Activated CD4-positive, alpha-beta memory T cell treated with anti-CD3 and anti-CD28 coated beads for 36 hours (primary cell): ENCODE measurements at regions not wholly inside any gene's neighbourhood (a gene's known extent, or its start where the extent isn't known, plus 50 kb on each side); places are given as distances from the start of the nearest gene placed in this dataset.

Experiments used
- CTCF ChIA-PET: fragments of 350-600 bp; sonication (Branson Sonifier 250); formaldehyde crosslinking; loops from one replicate; lab custom pipeline; 2021; ENCODE audit warnings: antibody characterized with exemption, inconsistent platforms; lab: Charles Lee
- POLR2A ChIA-PET: fragments of 350-600 bp; sonication (Branson Sonifier 250); formaldehyde crosslinking; loops from one replicate; lab custom pipeline; 2021; ENCODE audit warnings: antibody characterized with exemption; lab: Charles Lee
- DNase-seq: peaks from one replicate; pipeline ENCODE4 v3.0.0-alpha.2; 2020
- H3K27ac Mint-ChIP-seq: one replicate; pipeline ENCODE4 v1.8.0; 2021; ENCODE audit warnings: mixed read lengths
- H3K27me3 Mint-ChIP-seq: one replicate; pipeline ENCODE4 v1.8.0; 2021; ENCODE audit warnings: mixed read lengths
- H3K36me3 Mint-ChIP-seq: one replicate; pipeline ENCODE4 v1.8.0; 2021; ENCODE audit warnings: mixed read lengths
- H3K4me1 Mint-ChIP-seq: one replicate; pipeline ENCODE4 v1.8.0; 2021; ENCODE audit warnings: low read depth, mixed read lengths
- H3K4me3 Mint-ChIP-seq: one replicate; pipeline ENCODE4 v1.8.0; 2021; ENCODE audit warnings: mild to moderate bottlenecking, mixed read lengths
- H3K9me3 Mint-ChIP-seq: one replicate; pipeline ENCODE4 v1.8.0; 2021; ENCODE audit warnings: mixed read lengths
- intact Hi-C: fragments of 100-400 bp; cut with micrococcal nuclease; formaldehyde crosslinking; loops from one replicate; pipeline ENCODE4 v1.15.1; 2023

DNA sequence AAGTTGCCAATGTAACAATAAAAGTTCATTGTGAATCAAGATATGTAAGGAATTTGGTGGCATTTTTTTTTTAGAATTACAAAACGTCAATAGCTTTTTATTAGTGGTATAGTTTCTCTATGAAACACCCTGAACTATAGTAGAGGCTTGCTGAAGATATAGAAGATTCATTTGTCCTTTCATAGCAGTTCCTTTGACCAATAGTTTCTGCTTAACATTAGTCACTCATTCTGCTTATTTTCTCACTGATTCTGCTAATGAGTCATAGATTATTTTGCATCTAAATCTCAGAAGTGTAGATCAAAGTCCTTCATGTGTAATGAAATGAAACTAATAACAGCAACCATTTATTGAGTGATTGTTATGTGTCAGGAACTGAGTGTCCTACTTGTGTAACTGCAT is 205.0 kb upstream of the TET2 start:
- ChIA-PET POLR2A (no interaction called here), CTCF (no interaction called here)
- Mint-ChIP-seq H3K27me3 (no peaks in the 10 kb centered on the region), H3K4me3 (no peak overlapping the region), H3K9me3 (no peaks in the 10 kb centered on the region), H3K4me1 (peaks cover 19% of the 10 kb centered on the region), H3K36me3 (no peaks in the 10 kb centered on the region), H3K27ac (no peak overlapping the region)
- intact Hi-C loops, result no loop called here
- DNase-seq, result no peak

DNA sequence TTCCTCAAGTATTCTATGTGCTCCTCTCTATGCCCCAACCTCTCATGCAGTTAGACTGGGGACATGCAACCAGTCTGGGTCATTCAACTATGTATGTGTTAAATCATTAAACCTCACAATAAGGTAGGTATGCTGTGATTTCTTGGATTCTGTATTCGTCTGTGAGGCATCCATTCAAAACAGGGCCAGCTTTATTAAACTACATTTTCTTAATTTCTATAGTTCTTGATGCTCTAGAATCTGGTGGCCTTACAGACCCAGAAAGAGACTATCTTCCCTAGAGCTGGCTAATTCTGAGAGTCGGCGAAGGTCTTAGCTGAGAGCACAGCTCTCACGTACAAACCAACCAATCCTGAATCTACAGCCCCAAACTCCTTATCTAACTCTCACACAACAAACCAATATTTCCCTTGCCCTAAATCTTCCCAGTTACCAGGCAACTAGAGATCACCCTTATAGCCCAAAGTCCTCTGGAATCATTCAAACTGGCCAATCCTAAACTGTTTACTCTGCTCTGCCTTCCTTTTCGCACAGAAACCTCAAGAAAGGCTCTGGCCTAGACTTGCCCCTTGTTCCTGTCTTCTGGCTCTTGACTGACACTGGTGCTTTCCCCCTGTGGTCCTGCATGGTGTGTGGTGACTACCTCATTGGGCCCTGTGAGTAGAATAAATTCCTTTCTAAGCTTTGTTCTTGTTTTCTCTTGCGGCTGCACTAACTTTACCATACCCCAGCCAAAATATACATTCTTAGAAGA is 203.5 kb upstream of the TET2 start:
- CTCF ChIA-PET, result no interaction called here
- H3K9me3 Mint-ChIP-seq, result no peaks in the 10 kb centered on the region
- no peak overlapping the region for H3K4me3 Mint-ChIP-seq

DNA sequence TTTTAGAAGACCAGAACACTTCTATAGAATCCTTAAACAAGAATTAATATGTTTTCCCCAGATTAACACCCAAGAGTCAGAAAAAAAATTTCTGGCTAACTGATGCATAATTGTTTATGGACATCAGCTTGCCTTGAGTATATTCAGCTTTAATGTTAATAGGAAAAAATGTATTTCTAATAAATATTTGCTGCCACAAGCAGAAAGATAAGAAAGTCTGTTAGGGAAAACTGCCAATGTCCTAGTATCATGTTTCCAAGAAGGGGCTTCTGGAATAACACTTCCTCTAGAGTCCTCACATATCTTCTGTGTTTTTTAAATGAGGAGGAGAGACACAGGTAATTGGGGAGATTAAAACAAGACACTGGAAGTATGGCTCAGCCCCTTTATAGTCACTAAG is 202.1 kb upstream of the TET2 start:
- intact Hi-C loops, result no loop called here
- Mint-ChIP-seq H3K4me1 (peaks cover 12% of the 10 kb centered on the region), H3K27me3 (no peaks in the 10 kb centered on the region), H3K9me3 (no peaks in the 10 kb centered on the region), H3K27ac (no peak overlapping the region), H3K4me3 (no peak overlapping the region), H3K36me3 (no peaks in the 10 kb centered on the region)
- no peak for DNase-seq
- ChIA-PET POLR2A (no interaction called here), CTCF (no interaction called here)

More for the DNA sequence above, 203.5 kb upstream of the TET2 start:
- POLR2A ChIA-PET, result no interaction called here
- Mint-ChIP-seq H3K27me3 (no peaks in the 10 kb centered on the region), H3K4me1 (peaks cover 18% of the 10 kb centered on the region), H3K36me3 (no peaks in the 10 kb centered on the region), H3K27ac (no peak overlapping the region)
- intact Hi-C loops, result no loop called here
- DNase-seq, result no peak

DNA sequence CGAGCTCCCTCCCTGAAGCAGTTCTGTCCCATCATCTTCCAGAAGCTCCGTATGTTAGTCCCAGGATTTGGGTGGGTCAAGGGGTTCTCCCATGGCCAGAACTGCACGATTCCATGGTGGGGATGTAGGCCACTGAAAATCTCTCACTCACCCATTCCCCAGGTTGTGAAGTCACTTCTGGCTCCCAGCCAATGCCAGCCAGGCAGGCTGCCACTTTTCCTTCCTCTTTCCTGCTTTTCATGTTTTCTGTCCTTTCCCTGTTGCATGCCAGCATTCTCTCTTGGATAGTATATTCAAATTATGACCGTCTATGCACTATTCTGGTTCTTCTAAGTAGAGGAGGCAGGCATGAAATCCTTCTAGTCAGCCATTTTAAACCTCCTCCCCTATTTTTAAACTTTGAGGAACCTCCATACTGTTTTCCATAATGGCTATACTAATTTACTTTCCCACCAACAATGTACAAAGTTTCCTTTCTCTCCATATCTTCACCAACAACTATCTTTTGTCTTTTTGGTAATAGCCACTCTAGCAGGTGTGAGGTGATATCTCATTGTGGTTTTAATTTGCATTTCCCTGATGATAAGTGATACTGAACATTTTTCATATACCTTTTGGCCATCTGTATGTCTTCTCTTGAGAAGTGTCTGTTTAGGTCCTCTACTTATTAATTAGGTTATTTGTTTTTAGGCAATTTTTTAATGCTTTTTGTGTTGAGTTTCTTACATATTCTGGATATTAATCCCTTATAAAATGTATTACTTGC is 182.1 kb upstream of the TET2 start:
- H3K4me3 Mint-ChIP-seq, result no peak overlapping the region
- intact Hi-C loops, result no loop called here
- H3K27ac Mint-ChIP-seq, result no peak overlapping the region
- H3K36me3 Mint-ChIP-seq, result no peaks in the 10 kb centered on the region
- CTCF ChIA-PET, result no interaction called here
- peaks cover 8% of the 10 kb centered on the region for H3K9me3 Mint-ChIP-seq
- no peak for DNase-seq
- POLR2A ChIA-PET, result no interaction called here
- peaks cover 4% of the 10 kb centered on the region for H3K27me3 Mint-ChIP-seq
- peaks cover 15% of the 10 kb centered on the region for H3K4me1 Mint-ChIP-seq

DNA sequence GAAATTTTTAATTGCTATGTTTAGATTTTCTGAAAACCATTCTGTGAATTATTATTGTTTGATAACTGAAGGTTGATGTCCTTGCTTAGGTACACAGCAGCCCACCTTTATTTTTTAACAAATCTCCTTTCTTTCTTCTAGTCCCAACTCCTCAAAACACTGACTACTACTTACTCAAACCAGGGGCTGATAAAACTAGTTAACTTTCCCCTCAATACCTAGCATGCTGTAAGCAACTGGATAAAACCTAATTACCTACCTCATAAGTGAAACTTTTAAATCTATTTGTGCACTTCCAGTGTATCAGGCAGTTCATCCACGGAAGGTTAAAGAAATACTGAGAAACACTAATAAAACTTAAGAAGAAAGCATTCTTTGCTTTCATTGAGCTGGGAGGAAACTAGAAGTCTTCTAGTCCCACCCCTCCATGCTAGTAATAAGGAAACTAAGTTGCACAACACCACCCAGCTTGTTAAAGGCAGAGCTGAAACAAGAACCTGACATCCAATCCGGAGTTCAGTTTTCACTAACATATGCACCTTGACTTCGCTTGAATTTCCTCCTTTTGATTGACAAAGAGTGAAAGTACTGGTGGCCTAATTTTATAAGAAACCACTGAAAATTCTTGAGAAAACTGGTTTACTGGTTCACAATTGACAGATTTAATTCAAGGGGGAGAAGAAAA is 180.2 kb upstream of the TET2 start:
- intact Hi-C loops, result loop anchor here (1.0 to 2.0 kb wide), 7 partner anchors 28 to 508 kb away; partner anchors contain the start of gene PPA2
- Mint-ChIP-seq H3K9me3 (peaks cover 4% of the 10 kb centered on the region), H3K27ac (peak overlapping the region; percentile 79), H3K4me1 (peaks cover 15% of the 10 kb centered on the region), H3K27me3 (peaks cover 5% of the 10 kb centered on the region), H3K4me3 (peak overlapping the region; percentile 48), H3K36me3 (no peaks in the 10 kb centered on the region)
- ChIA-PET POLR2A (interaction anchor here (0.7 kb wide), 1 partner anchor 91 kb away, joined by 3 read pairs; no protein-coding TSS in a partner anchor), CTCF (interaction anchor here (0.5 to 0.8 kb wide), 2 partner anchors 15 to 92 kb away, joined by 3 read pairs; no protein-coding TSS in a partner anchor)
- DNase-seq, result peak; percentile 47

DNA sequence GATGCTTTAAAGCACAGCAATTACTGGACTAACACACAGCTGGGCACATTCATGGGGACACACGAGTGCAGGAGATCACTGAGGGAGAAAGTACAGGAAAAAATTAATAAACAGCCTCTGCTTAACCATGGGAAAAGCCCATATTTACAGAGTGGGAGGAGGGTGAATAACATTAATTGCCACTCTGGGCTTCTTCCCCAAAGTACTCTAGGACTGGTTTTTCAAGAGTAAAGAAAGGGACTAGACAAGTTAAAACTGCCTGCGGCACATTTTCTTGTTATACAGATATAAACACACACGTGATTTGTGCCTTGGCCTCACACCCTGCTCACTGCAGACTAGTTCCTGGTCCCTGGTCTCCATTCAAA is 179.7 kb upstream of the TET2 start:
- DNase-seq, result peak; percentile 14
- peak overlapping the region; percentile 3 for H3K4me3 Mint-ChIP-seq
- intact Hi-C loops, result loop anchor here (2.0 kb wide), 2 partner anchors 28 to 70 kb away; no protein-coding TSS in a partner anchor

DNA sequence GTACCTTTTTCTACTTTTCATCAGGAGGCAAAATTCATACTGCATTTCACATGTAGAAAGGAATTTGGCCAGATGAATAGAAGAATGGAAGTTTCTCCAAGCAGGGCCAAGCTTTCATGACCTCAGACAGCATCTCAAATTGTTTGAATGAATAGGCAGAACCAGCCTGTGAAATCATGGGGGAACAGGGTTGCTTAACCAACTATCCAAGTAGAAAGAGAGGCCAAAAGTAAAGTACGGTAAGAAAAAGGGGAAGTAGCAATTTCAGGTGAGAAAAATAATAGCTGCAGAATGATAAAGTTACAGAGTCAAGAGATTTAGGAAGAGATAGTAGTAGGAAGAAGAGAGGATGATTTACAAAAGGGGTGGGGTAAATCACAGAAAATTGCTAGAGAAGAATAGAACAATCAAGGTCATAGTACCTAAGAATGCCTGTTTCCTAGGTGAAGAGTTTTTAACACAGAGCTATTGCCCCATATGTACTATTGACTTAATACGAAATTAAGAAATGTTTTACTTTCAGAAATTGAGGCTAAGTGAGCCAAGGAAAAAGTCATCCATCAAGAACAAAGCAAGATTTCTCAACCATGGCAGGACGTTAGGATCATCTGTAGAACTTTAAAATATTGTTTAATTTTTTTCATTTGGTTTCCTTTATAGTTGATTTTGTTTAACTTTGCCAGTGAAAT is 177.1 kb upstream of the TET2 start:
- no peak overlapping the region for H3K27ac Mint-ChIP-seq
- no peak for DNase-seq
- H3K27me3 Mint-ChIP-seq, result peaks cover 5% of the 10 kb centered on the region
- ChIA-PET CTCF (no interaction called here), POLR2A (no interaction called here)
- intact Hi-C loops, result no loop called here
- H3K36me3 Mint-ChIP-seq, result no peaks in the 10 kb centered on the region
- H3K4me1 Mint-ChIP-seq, result peaks cover 18% of the 10 kb centered on the region
- no peaks in the 10 kb centered on the region for H3K9me3 Mint-ChIP-seq
- no peak overlapping the region for H3K4me3 Mint-ChIP-seq

More for the DNA sequence above, 179.7 kb upstream of the TET2 start:
- peaks cover 15% of the 10 kb centered on the region for H3K4me1 Mint-ChIP-seq
- ChIA-PET CTCF (interaction anchor here (0.5 to 0.8 kb wide), 2 partner anchors 16 to 91 kb away, joined by 3 read pairs; no protein-coding TSS in a partner anchor), POLR2A (interaction anchor here (0.7 kb wide), 1 partner anchor 91 kb away, joined by 3 read pairs; no protein-coding TSS in a partner anchor)
- H3K27me3 Mint-ChIP-seq, result peaks cover 5% of the 10 kb centered on the region
- peak overlapping the region; percentile 79 for H3K27ac Mint-ChIP-seq
- no peaks in the 10 kb centered on the region for H3K36me3 Mint-ChIP-seq
- peaks cover 2% of the 10 kb centered on the region for H3K9me3 Mint-ChIP-seq

DNA sequence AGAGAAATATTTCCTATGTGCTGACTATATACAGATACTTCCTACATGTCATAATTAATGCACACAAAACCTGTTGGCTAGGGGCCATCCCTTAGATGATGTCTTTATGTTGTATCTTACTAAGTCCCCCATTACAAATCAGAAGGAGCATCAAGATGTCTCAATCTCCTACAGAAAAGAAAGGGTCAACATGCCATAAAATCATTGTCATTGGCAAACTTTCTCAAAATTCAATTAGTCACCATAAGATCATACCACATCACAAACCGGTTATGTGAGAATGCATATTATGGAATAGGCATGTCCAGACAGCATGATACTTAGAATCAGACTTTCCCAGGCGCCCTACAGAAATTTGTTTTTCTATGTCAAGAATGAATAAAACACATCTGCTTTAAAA is 175.2 kb upstream of the TET2 start:
- CTCF ChIA-PET, result no interaction called here
- no peak overlapping the region for H3K27ac Mint-ChIP-seq

DNA sequence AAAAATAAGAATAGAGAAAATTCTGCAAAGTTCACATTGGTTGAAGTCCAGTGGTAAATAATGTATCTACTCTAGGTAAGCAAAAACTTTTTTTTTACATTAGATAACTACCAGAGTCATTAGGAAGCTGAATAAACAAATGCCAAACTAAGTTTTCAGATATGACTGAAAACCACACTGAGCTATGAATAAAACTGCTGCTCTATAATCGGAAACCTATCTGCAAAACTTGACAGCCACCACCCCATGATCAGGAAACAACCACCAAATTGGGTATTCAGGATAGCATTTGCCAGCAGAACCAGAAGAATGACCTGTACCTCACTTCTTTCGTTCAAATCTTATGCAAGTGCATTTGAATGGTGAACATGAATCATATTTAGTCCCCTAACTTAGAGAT is 173.0 kb upstream of the TET2 start:
- Mint-ChIP-seq H3K9me3 (no peaks in the 10 kb centered on the region), H3K27ac (no peak overlapping the region), H3K27me3 (peaks cover 4% of the 10 kb centered on the region), H3K4me1 (peaks cover 3% of the 10 kb centered on the region), H3K4me3 (no peak overlapping the region), H3K36me3 (no peaks in the 10 kb centered on the region)
- DNase-seq, result no peak
- ChIA-PET POLR2A (no interaction called here), CTCF (interaction anchor here (0.6 kb wide), 1 partner anchor 163 kb away, joined by 3 read pairs; no protein-coding TSS in a partner anchor)
- intact Hi-C loops, result no loop called here

More for the DNA sequence above, 175.2 kb upstream of the TET2 start:
- Mint-ChIP-seq H3K4me1 (peaks cover 11% of the 10 kb centered on the region), H3K9me3 (no peaks in the 10 kb centered on the region), H3K36me3 (no peaks in the 10 kb centered on the region), H3K27me3 (peaks cover 4% of the 10 kb centered on the region), H3K4me3 (no peak overlapping the region)
- DNase-seq, result no peak
- intact Hi-C loops, result no loop called here
- POLR2A ChIA-PET, result no interaction called here

DNA sequence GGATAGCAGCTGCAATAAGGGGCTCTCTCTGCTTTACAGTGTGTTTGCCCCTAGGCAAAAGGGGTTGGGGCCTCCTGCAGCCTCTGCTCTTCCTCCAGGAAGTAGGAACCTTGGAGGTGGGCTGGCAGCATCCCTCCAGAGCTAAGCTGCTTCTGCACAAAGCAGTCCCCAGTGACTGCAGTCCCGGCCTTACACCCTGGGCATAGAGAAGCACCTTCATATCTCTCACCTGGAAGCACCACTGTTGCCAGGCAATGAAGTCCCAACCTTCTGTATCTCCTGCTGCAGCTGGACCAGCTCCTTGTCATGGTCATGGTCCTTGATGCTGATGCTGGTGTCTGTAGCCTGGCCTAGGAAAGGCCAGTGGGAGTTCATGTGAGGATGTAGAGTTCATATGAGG is 171.1 kb upstream of the TET2 start:
- DNase-seq, result no peak
- Mint-ChIP-seq H3K27ac (no peak overlapping the region), H3K4me1 (peaks cover 3% of the 10 kb centered on the region), H3K27me3 (no peaks in the 10 kb centered on the region), H3K4me3 (no peak overlapping the region), H3K36me3 (no peaks in the 10 kb centered on the region), H3K9me3 (peaks cover 7% of the 10 kb centered on the region)
- intact Hi-C loops, result no loop called here
- POLR2A ChIA-PET, result no interaction called here
- CTCF ChIA-PET, result no interaction called here

DNA sequence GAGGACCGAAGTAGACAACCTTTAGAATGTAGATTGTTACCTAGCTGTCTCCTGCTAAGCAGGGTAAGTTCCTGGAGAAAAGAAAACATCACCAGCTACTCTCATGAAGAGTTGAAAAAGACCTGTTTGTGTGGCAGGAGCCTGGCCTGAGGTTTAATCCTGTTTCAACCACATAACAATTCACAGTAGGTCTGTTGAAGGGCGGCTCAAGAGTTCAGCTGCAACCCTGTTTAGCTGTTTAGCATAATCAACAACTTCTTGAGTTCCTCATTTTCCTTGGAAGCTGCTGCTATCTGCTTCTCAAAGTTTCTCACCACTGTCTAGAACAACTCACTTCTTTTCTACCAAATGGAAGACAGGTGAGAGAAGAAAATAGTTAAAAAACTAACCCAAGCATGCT is 170.4 kb upstream of the TET2 start:
- Mint-ChIP-seq H3K36me3 (no peaks in the 10 kb centered on the region), H3K4me3 (no peak overlapping the region), H3K4me1 (peaks cover 3% of the 10 kb centered on the region), H3K27ac (no peak overlapping the region), H3K27me3 (no peaks in the 10 kb centered on the region), H3K9me3 (peaks cover 7% of the 10 kb centered on the region)
- CTCF ChIA-PET, result no interaction called here
- POLR2A ChIA-PET, result no interaction called here
- DNase-seq, result no peak
- intact Hi-C loops, result no loop called here
